ENCODE measurements at regions not wholly inside any gene's neighbourhood (a gene's known extent, or its start where the extent isn't known, plus 50 kb on each side); places are given as distances from the start of the nearest gene placed in this dataset.

DNA sequence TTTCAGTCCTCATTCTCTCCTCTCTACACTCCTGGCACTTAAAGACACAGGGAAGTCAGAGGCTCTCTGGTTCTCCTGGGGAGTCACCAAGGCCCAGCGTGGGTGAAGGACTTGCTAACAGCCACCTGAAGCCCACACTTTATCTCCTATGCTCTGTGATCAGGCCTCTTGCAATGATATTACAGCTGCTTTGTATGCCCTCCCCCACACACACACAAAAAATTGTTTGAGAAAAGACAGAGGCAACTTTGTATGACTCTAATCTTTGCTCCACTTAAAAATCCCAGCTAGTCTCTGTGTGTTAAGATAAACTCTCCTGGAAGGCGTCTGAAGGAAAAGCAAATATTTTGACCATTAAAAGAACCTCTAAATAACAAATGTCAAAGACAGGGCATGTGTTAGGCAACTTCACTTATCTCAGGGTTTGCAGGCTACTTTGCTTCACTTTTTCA is 507.2 kb downstream of the TNS3 start:
- intact Hi-C loops (cut with micrococcal nuclease), result no loop called here
- dilution Hi-C loops (cut with HindIII; ENCODE audit: low sequenced_read_pairs, unreplicated experiment), result no loop called here
- no peak overlapping the region for H3K4ac ChIP-seq (ENCODE audit: low read depth, low read length)
- peak overlapping the region; percentile 28 for H2AFZ ChIP-seq (replicated peaks; ENCODE audit: low read length, poor library complexity)
- H3K9me1 ChIP-seq (ENCODE audit: insufficient read depth, low read length), result no peaks in the 10 kb centered on the region
- H3K27me3 ChIP-seq (ENCODE audit: control insufficient read depth, insufficient read depth, low read length), result peaks cover 5% of the 10 kb centered on the region
- H3K4me2 ChIP-seq (ENCODE audit: low read depth, low read length), result no peak overlapping the region
- no peak overlapping the region for H4K91ac ChIP-seq (ENCODE audit: insufficient read depth, low read depth, low read length)
- H3K4me1 ChIP-seq (ENCODE audit: control insufficient read depth, insufficient read depth, low read length), result no peaks in the 10 kb centered on the region
- BruUV-seq (replicated peaks), result no TSS peak
- H2BK15ac ChIP-seq (ENCODE audit: low read depth, low read length), result no peak overlapping the region
- H2AK5ac ChIP-seq (ENCODE audit: low read depth, low read length), result no peak overlapping the region
- no peak overlapping the region for H3K56ac ChIP-seq (ENCODE audit: extremely low read depth, insufficient read depth, low read length)
- no peak overlapping the region for H2BK5ac ChIP-seq (ENCODE audit: low read depth, low read length, poor library complexity, severe bottlenecking)
- no peaks in the 10 kb centered on the region for H3K36me3 ChIP-seq (ENCODE audit: control insufficient read depth, insufficient read depth, low read length)
- H4K20me1 ChIP-seq (ENCODE audit: insufficient read depth, low read length), result no peaks in the 10 kb centered on the region
- no peak overlapping the region for H4K5ac ChIP-seq (ENCODE audit: low read depth, low read length)
- no peak overlapping the region for H3K4me3 ChIP-seq (ENCODE audit: insufficient read depth, low read depth, low read length)
- ATAC-seq (ENCODE audit: low read depth), result peak; percentile 64
- H3K27ac ChIP-seq (ENCODE audit: insufficient read depth, low read length), result no peak overlapping the region
- no peak overlapping the region for H3K9ac ChIP-seq (ENCODE audit: low read depth, low read length)
- TF ChIP-seq NFE2L2 (IDR thresholded peaks at IDR 0.05; ENCODE audit: low read depth, low read length) (no peak), CHD1 (IDR thresholded peaks at IDR 0.05; ENCODE audit: low read depth, low read length) (no peak), ELK1 (IDR thresholded peaks at IDR 0.05; ENCODE audit: borderline replicate concordance, low read depth, low read length) (no peak), MXI1 (IDR thresholded peaks at IDR 0.05; ENCODE audit: borderline replicate concordance, low read depth, low read length) (no peak), SMC3 (IDR thresholded peaks at IDR 0.05; ENCODE audit: low read depth, low read length) (no peak), RCOR1 (IDR thresholded peaks at IDR 0.05; ENCODE audit: insufficient replicate concordance, low read length) (no peak), MAZ (IDR thresholded peaks at IDR 0.05; ENCODE audit: borderline replicate concordance, low read depth, low read length) (no peak)
- no peak overlapping the region; the same call in 1 of the 2 replicates for H3K14ac ChIP-seq (replicated peaks; ENCODE audit: low read depth, low read length)
- no peak overlapping the region for H3K18ac ChIP-seq (ENCODE audit: low read depth, low read length)
- POLR2A ChIA-PET (ENCODE audit: unreplicated experiment), result no interaction called here
- in situ Hi-C loops (cut with MboI; ENCODE audit: low sequenced_read_pairs), result no loop called here
- CTCF ChIA-PET, result interaction anchor here (1.2 kb wide), 1 partner anchor 1152 kb away, joined by 4 read pairs; no protein-coding TSS in a partner anchor
- no peak overlapping the region for H2BK120ac ChIP-seq (ENCODE audit: low read depth, low read length)
- no peaks in the 10 kb centered on the region for H3K9me3 ChIP-seq (ENCODE audit: control insufficient read depth, insufficient read depth, low read length)
- no peaks in the 10 kb centered on the region for H3K79me1 ChIP-seq (ENCODE audit: low read depth in 1 of 2, low read length in 2 of 2)
- H2AK9ac ChIP-seq (replicated peaks; ENCODE audit: low read depth, low read length, poor library complexity), result no peak overlapping the region
- H2BK20ac ChIP-seq (ENCODE audit: low read depth, low read length), result no peak overlapping the region
- WGBS, 2 experiments (ENCODE audit: extremely low coverage in 2 of 2, insufficient read length in 1 of 2), result no CpG with 5 or more reads among the region's 2 CpGs
- DNase-seq, result no peak
- no peak overlapping the region for H4K8ac ChIP-seq (ENCODE audit: low read depth in 2 of 2, low read length in 2 of 2)
- no peak overlapping the region for H3K23ac ChIP-seq (ENCODE audit: low read depth, low read length)

All from IMR-90 (cell line).